ENCODE measurements at regions not wholly inside any gene's neighbourhood (a gene's known extent, or its start where the extent isn't known, plus 50 kb on each side); places are given as distances from the start of the nearest gene placed in this dataset.

DNA sequence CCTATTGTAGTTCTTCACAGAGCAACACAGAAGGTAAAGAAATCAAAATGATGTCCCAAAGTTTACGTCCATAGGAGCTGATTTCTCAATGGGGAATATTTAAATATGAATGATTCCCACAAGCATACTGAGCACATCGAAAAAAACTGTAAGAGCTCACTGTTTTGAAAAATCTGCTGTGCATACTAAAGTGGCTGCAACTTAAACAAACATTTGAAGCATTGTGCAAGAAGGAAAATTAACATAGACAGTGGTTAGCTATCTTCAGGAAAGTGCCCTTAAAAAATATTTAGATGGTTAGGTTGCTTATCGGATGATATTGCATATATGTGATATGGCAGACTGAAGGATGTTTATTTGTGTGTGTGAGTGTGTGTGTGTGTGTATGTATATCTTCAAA, 747.6 kb downstream of the RFPL4B start:
- no peak overlapping the region for H3K27ac ChIP-seq
- H3K4me3 ChIP-seq, result no peak overlapping the region

DNA sequence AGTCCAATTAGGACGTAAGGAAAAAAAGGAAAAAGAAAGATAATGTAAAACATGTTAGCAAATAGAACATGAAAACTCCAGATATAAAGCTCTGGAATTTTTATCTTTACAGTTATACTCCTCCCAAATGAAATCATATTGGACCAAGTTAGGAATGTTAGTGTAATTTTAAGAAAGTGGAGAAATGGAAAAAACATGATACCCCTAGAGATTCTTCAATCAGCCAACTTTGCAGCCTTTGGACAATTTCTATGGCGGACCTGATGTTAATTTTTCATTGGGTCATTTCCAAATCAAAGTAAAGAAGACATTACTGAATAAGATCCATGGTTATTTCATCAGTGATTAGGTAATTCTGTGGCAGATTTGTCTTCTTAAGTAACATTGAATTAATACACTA, 748.7 kb downstream of the RFPL4B start:
- no peak overlapping the region for H3K4me3 ChIP-seq
- no peak overlapping the region for H3K27ac ChIP-seq

GRCh38 chr6:113102761-113103160, 754.4 kb upstream of the MARCKS start:
- Histone ChIP-seq H3K27ac (peak overlapping the region in 3 of 21 experiments; percentile 37 to 48 (median 41)), H3K4me3 (no peak overlapping the region)

- H3K4me3 ChIP-seq, result no peak overlapping the region
- peak overlapping the region in 4 of 21 experiments; percentile 13 to 48 (median 40) for H3K27ac ChIP-seq
Measured at GRCh38 chr6:113103634-113104361, 753.3 kb upstream of the MARCKS start.

GRCh38 chr6:113104541-113104940, 752.6 kb upstream of the MARCKS start:
- Histone ChIP-seq H3K4me3 (no peak overlapping the region), H3K27ac (peak overlapping the region in 2 of 21 experiments; percentile 13 to 41)

- Histone ChIP-seq H3K4me3 (no peak overlapping the region), H3K27ac (peak overlapping the region in 1 of 21 experiments; percentile 41)
Measured at GRCh38 chr6:113104951-113105350, 752.2 kb upstream of the MARCKS start.

DNA sequence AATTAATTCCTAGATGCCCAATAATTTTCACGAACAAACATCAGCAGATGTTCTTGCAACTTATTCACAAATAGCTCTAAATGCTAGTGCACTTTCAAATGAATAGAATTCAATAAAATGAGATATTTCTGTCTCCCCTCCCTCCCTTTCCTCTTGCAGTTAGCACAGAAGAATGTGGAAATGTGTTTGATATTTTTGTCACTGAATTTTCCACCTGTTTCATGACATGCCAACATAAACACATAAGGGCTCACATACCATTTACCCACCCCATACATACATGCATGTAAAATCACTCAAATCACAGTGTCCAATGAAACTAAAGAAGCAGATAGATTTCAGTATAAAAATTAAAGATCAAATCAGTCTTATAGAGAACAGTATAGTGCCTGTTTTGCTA, 746.9 kb upstream of the MARCKS start:
- no peak overlapping the region for H3K4me3 ChIP-seq
- H3K27ac ChIP-seq, result no peak overlapping the region

DNA sequence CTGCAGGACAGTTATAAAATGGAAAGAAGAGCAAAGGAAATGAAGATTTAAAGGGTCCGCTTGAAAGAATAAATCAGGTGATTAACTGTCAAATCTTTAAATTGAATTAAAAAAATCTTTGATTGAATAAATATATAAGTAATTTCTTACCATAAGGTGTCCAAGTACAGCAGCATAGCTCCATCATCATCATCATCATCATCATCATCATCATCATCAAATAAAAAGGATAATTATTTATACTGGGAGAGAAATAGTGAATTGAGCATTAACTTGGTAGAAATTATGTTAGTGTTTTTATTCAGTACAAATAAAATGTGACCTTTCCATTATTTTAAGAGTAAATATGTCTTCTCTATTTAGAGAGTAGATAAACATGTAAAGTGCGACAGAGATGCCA, 745.6 kb upstream of the MARCKS start:
- H3K4me3 ChIP-seq, result no peak overlapping the region
- H3K27ac ChIP-seq, result no peak overlapping the region

- no peak overlapping the region for H3K27ac ChIP-seq
- H3K4me3 ChIP-seq, result no peak overlapping the region
Measured at GRCh38 chr6:113112086-113112485, 745.1 kb upstream of the MARCKS start.

DNA sequence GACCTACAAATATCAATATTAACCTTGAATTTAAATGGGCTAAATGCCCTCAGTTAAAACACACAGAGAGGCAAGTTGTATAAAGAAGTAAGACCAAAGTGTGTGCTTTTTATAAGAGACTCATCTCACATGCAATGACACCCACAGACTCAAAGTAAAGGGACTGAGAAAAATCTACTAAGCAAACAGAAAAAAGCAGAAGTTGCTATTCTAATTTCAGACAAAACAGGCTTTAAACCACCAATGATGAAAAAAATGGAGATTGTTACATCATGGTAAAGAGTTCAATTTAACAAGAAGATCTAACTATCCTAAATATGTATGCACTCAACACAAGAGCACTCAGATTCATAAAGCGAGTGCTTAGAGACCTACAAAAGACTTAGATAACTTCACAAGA, 741.9 kb upstream of the MARCKS start:
- no peak overlapping the region for H3K4me3 ChIP-seq

GRCh38 chr6:113120224-113120581, 736.9 kb upstream of the MARCKS start:
- H3K4me3 ChIP-seq, result no peak overlapping the region
- peak overlapping the region in 1 of 21 experiments; percentile 20 for H3K27ac ChIP-seq

More for the DNA sequence above, 741.9 kb upstream of the MARCKS start:
- no peak overlapping the region for H3K27ac ChIP-seq

DNA sequence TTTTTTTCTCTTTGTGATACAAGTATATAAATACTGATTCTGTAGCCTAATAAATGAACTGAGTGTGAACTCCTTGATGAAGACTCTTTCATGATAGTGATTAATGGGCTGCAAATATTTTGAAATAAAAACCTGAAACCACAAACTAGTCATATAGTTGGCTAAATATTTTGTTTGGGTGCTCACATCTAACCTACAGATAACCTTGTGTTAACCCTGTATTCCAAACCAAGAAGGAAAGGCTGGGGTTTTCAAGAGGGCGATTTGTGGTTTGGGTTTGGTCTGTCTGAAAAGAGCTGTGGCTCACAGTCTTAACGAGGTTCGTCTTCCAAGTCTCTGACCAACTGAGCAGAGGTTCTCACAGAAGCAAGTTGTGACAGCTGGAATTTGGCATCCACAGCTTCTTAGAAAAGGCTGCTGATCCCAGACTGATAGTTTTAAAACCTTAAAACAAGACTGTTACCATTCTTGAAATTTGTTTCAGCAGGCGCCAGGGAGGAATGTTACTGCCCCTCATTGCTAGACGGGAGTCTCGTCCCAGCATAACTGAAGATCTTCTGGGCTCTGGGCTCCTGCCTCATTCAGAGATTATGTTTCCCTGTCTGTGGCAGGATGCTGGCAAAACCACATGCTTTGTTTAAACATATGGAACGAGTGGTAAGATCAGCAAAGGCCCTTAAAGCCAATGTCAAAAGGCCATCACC, 736.4 kb upstream of the MARCKS start:
- H3K27ac ChIP-seq, result peak overlapping the region in 3 of 21 experiments; percentile 9 to 20 (median 12)
- no peak overlapping the region for H3K4me3 ChIP-seq

GRCh38 chr6:113121571-113121970, 735.6 kb upstream of the MARCKS start:
- H3K27ac ChIP-seq, result peak overlapping the region in 1 of 21 experiments; percentile 12

DNA sequence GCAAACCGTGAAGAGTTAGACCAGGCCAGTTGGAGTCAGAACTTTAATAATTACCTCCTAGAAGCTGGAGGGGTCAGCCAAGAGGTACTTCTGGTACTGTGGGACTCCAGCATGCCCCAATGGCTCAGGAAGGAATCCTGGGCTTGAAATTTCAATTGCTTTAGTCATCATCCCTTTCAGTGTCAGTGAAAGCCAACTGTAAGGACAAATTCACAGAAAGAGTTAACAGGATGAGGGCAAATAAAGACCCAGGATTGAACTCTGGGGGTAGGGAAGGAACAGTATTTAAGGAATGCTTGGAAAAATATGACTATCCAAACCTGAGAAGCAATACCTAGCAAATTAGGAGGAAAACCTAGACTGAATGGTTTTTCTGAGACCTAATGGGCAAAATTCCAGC, 735.1 kb upstream of the MARCKS start:
- no peak overlapping the region for H3K4me3 ChIP-seq
- peak overlapping the region in 1 of 21 experiments; percentile 25 for H3K27ac ChIP-seq

More at GRCh38 chr6:113121571-113121970, 735.6 kb upstream of the MARCKS start:
- H3K4me3 ChIP-seq, result no peak overlapping the region

- Histone ChIP-seq H3K27ac (no peak overlapping the region), H3K4me3 (no peak overlapping the region)
Measured at GRCh38 chr6:113125626-113126025, 731.5 kb upstream of the MARCKS start.

DNA sequence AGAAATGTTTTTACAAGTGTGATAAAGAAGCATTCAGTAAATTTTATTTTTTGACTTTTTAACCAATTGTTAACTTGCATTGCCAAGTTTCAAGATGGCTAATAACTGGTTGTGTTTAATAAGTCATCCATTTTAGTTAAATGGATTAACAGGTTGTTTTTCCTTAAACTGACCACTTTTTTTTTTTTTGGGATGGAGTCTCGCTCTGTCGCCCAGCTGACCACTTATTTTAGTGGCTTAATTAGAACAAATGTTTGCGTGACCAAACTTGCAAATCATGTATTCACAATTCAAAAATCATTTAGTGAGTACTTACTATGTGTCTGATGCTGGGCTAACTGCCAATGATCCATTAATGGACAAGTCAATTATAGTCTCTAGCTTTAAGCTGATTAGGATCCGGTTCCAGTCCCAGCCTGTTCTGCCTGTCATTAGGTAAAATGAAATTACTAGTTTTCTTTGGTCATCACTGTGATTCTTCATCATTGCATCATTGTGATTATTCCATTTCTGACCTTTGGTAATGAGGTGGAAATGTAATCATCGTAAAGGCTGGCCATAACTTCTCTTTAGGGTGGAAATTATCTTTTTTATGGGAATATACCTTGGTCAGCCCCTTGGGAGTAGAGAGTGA, 729.2 kb upstream of the MARCKS start:
- Histone ChIP-seq H3K4me3 (no peak overlapping the region), H3K27ac (no peak overlapping the region)

DNA sequence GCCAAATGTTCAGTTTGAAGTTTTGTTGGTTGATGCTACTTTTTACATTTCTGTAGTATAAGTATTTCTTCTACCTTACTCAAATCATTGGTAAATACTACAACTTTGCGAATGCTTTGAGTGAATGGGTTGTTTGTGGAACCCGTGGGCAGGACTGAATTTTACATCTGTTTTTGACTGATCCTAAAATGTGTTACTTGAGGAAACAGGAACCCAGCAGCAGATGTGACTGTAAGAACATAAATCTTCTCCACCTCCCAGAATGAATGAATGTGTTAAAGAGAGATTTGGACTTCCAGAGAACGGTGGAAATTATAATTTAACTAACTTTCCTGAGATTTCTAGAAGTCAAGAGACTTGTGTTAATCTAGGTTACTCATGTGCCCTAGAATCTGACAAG, 728.5 kb upstream of the MARCKS start:
- H3K4me3 ChIP-seq, result no peak overlapping the region
- peak overlapping the region in 1 of 21 experiments; percentile 25 for H3K27ac ChIP-seq

- Histone ChIP-seq H3K27ac (no peak overlapping the region), H3K4me3 (no peak overlapping the region)
Measured at GRCh38 chr6:113129991-113130390, 727.2 kb upstream of the MARCKS start.

GRCh38 chr6:113137426-113137825, 719.7 kb upstream of the MARCKS start:
- H3K4me3 ChIP-seq, result no peak overlapping the region
- no peak overlapping the region for H3K27ac ChIP-seq

DNA sequence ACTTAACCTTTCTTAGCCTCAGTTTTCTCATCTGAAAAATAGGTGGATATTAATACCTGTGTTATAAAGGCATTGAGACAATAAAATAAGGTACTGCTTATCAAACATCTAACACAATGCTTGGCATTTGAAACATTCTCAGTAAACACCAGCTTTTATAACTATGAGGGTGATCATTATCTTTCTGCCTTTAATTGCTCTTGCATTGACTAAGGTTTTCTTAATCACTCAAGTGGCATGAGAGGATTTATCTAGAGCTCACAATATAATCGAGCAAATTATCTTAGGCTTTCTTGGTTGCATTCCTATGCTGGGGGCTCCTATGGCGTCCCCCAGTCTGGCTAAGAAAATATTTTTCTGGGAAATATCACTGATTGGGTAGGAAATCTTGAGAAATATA, 716.4 kb upstream of the MARCKS start:
- H3K4me3 ChIP-seq, result no peak overlapping the region
- H3K27ac ChIP-seq, result no peak overlapping the region

GRCh38 chr6:113141901-113142300, 715.2 kb upstream of the MARCKS start:
- H3K27ac ChIP-seq, result no peak overlapping the region
- H3K4me3 ChIP-seq, result no peak overlapping the region
